DMS153 treated with DMSO at 0.1 percent for 48 hours (cell line): ENCODE measurements at regions not wholly inside any gene's neighbourhood (a gene's known extent, or its start where the extent isn't known, plus 50 kb on each side); places are given as distances from the start of the nearest gene placed in this dataset.

Source experiments
- DNase-seq: peaks from one replicate; lab custom pipeline; 2025; ENCODE audit not compliant: unreplicated experiment; lab: John Stamatoyannopoulos, UW

DNA sequence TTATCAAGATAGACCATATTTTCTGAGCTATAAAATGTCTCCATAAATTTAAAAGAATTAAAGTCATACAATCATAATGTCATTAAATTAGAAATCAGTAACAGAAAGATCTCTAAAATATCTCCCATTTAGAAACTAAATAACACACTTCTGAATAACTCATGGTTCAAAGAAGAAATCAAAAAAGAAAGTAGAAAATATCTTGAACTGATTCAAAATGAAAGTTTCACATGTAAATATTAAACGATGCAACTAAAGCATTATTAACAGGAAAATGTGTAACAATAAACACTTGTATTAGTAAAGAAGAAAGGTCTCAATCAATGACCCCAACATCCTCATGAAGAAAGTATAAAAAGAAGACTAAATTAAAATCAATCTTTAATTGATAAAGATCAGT lies 50.5 kb upstream of the PZP start:
- no peak for DNase-seq
